ENCODE measurements at regions not wholly inside any gene's neighbourhood (a gene's known extent, or its start where the extent isn't known, plus 50 kb on each side); places are given as distances from the start of the nearest gene placed in this dataset.

DNA sequence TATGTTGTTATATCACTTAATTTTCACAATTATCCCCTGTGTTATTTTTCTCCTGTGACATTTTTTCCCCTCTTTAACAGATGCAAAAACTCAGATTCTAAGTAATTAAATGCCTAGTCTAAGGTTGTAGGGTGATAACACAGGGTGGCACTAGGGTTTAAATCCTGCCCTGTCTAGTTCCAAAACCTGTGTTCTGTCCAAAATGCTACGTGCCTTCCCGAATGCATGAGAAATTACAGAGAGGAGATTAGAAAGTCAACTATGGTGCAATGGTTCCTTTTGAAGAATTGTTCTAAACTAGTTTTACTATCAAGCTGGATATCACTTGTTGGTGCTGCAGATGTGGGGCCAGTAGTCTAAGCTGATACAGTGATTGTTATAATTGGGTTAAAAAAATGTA lies 108.0 kb downstream of the DIPK2A start:
- DNase-seq = no peak

DNA sequence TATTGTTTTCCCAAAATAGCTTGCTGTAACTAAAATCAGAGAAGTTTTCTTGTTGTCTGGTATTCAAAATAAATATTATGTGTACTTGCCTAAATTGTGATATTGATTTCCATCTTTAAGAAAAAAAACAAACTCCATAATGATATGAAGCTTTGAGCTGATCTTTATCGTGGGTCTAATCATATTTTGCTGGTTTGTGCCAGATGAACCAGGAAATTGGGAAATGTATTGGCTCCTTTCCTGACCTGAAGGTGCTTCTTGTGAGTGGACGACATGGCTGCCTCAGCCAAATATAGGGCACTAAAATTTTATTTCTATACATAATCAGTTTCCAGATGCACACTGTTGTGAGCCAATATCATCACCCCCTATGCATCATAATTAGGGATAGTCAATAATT lies 113.3 kb downstream of the DIPK2A start:
- no peak for DNase-seq

DNA sequence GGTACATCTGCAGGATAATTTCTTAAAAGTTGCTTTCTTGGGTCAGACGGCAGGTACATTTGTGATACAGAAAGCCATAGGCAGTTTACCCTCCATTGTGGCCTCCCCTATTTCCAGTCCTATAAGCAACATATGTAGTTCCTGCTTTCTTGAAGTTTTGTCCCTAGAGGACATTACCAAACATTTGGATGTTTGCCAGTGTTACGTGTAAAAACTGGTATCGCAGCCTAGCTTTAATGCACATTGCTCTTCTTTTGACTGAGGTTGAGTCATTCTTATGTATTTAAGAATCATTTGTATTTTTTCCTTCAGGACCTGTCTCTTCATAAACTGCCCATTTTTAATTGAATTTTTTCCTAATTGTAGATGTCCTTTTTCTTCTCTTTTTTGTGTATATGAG lies 114.3 kb downstream of the DIPK2A start:
- DNase-seq = no peak

DNA sequence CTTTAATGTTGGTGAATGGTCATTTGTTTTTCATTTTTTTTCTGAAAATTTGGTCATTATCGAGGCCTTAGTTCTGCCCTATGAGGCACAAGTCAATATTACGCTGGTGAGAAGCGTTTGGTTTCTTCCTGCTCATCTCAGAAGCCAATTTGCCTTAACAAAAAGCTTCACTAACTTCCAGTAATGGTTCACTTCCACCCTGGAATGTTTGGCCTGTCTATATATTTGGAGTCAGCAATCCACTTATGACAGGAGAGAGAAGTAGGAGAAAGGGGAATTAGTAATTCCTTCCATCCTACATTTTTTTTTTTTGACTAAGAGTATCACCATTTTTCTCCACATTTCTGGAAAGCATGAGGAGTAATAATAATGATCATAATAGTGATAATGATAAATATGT lies 124.4 kb downstream of the DIPK2A start:
- no peak for DNase-seq

DNA sequence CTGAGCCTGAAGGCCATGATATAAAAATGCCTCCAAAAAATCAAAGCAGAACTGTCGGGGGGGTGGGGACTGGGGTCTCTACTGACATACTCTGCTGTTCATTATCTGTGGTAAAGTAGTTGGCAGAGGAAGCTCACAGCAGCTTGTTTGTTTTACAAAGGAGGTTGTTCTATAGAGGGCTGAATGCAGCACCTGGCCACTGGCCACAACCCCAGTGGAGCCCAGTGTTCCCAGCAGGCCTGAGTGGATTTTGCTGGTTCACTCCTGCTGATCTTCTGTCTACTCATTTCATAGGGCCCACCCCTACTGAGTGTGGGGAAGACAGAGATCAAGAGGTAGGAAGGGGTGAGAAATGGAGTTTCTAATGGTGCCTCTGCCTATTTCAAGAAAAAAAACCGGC lies 125.5 kb downstream of the DIPK2A start:
- no peak for DNase-seq

DNA sequence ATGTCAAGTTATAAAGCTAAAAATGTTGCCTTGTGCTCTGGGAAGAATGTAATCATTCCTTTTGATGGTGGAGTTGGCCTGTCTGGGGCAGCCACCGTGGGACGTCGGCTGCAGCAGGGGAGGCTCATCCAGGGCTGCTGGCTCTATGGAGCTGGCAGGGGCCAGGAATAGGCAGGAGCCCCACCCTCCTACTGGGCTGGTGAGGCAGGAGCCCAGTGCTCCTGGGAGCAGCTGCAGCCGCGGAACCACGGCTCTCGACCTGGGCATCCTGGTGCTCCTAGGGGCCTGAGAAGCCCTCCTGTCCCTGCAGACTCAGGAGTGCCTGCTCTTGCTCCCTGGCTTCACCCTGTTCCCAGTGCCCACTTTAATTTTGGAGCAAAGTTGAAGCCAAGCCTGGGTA lies 127.1 kb downstream of the DIPK2A start:
- no peak for DNase-seq

DNA sequence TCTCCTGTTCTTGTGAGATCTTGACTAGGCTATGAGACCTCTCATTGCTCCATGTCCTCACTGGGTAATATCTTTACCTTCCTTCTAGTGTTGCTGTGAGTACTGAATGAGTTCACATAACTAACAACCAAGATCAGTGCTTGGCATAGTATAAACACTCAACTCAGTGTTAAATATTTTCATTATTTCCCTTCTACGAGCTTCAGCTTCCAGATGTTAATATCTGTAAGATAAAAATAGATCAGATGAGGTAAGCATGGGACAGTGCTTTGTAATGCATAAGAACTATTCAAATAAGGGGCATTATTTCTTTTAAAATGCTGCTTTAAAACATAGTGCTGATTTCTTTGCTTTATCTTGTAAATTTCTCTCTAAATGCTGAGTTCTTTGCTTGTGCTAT lies 130.8 kb downstream of the DIPK2A start:
- no peak for DNase-seq

DNA sequence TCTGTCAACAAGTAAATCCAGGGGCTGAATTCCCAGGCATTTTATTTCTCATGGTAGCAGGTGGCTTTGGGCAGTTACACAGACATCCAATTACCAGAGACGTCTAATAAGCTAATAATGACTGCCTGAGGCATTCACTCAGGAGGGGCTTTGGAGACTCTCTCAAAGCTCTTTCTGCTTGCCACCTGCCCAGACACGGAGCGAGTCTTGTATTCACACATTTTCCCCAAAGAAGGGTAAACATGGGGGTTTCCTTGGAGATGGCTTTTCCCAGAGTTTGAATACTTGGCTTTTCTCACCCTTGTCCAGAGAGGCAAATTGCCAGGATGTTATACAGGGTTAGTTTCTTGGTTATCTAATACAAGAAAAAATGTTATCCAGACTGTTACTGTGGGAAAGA lies 132.6 kb downstream of the DIPK2A start:
- no peak for DNase-seq

DNA sequence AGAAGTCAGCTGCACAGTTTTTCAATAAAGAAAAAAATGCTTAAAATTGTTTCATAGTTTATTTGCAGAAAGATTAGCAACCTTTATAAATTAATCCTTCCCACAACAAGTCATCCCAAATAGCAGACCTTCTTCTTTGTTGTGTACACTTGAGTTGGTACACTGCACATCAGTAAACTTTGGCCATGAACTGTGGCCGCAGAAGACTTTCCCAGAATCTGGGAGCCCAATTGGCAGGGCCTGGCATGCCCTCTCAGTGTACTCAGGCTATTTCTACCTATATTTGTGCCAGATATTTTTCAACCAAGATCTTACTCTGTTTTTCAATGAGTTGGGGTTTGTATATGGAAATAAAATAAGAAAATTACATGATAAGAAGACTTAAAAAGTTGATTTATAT lies 133.1 kb downstream of the DIPK2A start:
- no peak for DNase-seq

DNA sequence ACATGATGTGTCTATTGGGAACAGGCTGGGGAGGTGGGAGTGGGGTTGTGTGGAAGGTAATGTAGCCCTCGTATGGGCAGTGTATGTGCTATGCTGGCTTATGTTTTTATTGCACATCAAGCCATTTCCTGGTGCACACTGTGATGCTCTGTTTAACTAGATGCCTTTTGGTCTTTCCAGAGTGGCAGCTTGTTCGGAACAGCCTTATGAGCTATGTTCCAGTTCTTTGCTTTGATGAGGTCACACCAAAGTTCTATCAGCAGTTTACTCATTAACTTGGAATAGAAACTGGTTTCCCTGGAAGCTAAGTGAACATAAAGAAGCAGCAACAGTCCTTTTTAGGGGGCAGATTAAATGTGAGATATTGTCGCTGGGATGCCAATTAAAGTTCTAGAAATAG lies 133.9 kb downstream of the DIPK2A start:
- DNase-seq = peak; percentile 41

DNA sequence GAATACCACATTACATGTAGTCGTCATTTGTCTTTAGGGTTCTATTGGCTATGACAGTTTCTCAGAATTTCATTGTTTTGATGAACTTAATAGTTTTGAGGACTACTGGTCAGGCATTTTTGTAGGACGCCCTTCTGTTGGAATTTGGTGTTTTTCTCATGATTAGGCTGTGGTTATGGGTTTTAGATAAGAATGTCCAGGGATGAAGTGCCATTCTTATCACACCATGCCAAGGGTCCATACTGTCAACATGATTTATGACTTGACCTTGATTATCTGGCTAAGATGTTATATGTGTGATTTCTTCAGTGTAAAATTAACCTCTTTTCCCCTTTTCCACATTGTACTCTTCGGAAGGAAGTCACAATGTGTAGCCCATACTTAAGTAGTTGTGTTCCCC lies 135.3 kb downstream of the DIPK2A start:
- DNase-seq = no peak

DNA sequence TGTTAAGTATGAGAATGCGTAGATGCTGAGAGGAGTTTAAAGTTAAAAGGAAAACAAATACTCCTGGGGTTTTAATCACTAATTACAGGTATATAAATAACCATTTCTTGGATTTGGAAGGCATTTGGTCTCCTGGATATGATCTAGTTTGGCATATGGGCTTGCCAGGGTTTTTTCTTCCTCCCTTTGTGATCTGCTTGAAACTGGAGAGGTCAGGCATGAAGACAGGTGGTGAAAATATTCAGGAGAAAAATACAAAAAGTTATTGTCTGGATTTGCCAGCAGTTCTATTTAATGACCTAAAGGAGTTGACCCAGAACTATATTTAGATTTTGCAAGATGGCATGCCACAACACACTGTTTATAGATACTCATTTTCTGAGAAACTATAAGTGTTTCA lies 136.3 kb downstream of the DIPK2A start:
- no peak for DNase-seq

DNA sequence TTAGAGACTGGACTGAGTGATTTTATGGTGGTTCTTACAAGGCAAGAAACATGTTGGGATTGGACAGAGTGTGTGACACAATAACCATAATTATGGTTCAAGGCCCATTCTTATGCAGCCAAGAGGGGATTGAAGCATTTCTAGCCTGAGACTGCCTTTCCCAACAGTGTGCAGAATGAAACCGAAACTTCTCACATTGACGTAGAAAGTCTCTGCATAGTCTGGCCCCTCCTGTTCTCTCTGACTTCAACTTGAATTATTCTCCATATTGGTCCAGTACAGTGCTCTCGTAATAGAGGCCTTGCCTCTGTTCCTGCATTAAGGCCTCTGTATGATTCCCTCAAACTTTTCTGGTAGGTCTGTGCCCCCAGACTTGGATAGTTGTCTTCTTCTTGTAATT lies 138.3 kb downstream of the DIPK2A start:
- DNase-seq = no peak

DNA sequence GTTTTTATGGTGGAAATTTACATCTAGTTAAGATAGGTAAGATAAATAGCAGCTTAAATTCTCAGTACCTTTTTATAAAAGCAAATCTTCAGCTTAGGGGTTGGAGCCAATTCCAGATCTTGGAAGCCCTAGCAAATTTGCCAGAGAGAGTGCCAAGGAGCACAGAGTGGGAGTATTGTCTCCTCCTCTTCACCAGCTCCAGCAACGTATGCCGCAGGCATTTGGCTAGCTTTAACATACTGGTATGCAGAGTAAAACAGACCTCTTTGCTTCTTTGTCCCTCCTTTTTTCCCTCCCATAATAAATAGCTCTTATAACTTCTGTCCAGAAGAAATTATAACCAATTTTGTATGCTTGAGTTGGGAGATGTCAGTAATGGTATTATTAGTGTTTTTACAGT lies 140.4 kb downstream of the DIPK2A start:
- DNase-seq = no peak

DNA sequence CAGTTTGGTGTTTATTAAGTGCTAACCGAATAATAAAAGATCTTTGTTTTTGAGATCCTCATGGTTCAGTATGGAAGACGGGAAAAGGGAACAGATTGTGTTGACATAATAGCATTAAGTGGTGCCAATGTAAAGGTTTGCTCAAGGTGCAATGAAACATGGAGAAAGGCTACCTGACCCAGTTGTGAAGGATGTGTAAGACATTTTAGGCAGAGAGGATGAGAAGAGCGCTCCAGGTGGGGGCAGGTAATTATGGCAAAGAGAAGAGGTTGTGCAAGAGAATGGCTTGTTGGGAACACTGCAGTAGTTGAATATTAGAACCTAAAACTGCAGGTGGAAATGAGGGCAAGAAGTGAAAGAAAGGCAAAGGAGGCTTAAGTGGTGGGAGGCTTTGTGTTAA lies 140.8 kb downstream of the DIPK2A start:
- no peak for DNase-seq

DNA sequence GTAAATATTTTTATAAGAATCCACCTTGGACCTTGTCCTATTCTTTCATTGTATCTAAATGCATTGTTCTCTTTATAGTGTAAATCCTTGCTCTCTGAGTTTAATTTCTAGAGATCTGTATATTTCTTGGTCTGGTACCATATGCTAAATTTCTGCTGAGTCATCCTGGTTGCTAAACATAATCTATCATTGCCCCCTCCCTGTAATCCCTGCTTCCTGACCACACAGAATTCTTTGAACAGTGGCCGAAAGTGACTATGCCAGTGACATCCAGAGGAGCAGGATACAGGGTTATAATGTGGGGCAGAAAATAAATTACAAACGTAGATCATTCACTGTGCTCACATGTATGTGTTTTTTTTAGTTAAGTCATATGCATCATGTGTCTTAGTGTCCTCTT lies 143.1 kb downstream of the DIPK2A start:
- no peak for DNase-seq

DNA sequence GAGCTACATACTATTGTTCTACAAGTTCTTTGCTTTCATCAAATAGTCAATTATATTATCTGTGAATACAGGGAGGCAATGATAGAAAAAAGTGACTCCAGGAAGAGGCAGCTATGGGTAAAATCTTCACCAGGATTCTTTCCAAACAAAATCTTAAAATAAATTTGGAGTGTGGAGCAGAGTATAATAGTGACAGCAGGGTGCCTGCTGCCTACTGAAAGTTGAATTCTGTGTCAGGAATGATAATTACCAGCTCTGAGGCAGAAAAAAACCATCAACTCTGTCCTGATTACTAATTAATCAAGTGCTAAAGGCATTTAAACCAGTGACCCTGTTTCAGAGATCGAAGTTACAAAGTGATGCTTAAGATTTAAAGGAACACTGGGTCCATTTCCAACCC lies 148.0 kb downstream of the DIPK2A start:
- no peak for DNase-seq

DNA sequence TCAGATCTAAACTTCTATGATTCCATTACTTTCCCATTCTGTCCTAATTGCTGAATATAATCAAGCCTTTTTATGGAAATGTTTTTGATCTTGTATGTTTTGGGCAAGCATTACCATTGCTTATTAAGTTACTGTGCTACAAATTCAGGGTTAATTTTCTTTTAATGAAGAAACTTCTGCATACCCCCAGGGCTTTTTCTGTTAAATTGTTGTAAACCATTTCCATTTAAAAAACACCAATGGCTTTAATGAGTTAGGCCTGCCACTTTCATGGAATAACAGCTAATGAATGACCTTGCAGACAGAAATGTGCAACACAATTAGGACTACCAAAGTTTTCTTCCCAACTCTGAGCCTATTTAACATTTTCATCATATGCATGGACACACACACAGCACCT lies 150.0 kb downstream of the DIPK2A start:
- DNase-seq = no peak

DNA sequence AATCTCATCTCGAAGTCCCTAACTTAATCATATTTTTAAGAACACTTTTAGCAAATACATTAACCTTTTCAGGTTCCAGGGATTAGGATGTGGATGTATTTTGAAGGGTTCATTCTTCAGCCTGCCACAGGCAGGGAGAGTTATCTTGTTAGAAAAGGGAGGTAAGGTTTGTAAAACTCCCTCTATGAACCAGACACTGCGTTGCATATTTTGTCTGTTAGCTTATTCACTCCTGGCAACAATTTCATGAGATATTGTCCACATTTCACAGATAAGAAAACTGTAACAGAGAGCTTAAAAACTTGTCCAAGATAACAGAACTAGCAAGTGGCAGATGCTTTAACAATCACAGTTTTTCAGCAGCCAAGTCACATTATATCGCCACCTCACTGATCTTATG lies 155.4 kb downstream of the DIPK2A start:
- no peak for DNase-seq

DNA sequence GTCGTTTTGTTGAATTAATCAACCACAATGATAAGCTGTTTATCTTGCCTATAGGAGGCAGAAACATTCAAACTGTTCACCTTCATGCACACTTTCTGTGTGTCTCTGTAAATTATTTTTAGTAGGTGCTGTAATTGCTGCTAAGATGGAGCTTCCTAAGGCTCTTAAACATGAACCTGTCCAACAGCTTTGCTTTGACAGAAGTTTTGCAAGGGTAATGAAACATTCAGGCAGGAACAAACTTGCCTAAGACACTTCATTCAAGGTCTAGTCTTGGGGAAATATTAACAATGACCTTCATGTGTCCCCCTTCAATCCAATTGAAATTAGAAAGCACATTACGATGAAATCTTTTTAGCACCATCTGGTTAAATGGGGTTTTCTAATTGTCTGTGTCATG lies 156.1 kb downstream of the DIPK2A start:
- DNase-seq = no peak

DNA sequence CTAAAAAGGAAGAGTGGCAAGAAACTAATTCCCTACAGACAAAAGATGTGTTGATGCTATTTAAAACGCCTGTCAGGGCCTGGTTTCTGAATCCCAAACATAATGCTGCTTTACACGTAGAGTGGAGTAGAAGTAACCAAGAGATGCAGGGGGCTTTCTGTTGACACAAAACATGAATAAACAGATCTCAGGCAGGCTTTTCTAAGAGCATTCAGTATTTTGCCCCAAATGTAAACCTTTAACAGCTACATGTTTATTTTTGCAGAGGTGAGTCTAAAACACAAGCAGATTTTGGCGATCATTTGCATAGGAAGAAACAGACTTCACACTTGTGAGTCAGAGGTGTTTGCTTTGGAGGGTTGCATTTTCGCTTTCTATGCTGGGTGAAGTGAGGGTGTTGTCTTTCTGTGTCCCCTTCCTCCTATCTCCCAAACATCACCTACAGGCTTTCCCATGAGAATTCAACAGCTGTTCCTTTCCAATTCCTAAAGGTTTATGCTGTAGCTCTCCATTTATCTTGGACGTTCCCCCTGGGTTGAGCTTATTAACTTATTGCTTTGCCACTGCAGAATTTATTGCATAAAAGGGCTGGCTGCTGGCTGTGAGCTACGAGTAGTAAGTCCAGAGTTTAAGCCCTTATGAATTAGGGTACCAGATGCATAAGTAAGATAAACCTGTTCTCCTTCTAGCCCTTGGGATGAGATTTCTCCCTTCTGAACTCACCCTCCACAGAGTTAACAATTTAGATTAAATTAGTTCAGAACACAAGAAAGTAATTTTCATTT lies 156.7 kb downstream of the DIPK2A start:
- no peak for DNase-seq

DNA sequence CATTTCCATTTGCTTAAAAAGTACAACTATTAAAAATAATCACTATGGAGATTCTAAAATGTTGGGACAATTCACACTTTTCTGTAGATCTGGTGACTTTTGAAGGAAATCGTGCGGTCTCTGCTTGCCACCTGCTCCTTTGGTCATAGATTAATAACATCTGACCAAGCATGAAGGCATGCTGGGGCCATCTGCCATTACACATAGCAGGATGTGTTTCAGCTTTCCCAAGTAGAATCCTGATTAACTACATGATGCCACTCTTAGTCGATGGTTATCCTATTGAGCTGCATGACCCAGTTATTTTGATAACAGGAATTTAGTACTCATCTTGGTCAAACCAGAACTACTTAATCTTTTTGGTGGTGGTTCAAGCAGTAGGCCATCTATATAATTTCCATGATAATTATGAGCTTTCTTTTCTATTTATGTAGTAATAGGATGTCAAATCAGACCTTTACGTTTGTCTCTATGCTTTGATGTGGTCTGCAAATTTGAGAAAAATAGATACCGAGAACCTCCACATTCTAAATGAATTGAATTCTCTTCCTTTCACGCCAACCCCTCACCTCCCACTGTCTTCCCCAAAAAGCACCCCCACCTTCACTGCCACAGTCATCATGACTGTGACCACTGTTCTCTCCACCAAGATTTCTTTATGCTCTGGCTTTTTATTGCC lies 158.1 kb downstream of the DIPK2A start:
- no peak for DNase-seq

DNA sequence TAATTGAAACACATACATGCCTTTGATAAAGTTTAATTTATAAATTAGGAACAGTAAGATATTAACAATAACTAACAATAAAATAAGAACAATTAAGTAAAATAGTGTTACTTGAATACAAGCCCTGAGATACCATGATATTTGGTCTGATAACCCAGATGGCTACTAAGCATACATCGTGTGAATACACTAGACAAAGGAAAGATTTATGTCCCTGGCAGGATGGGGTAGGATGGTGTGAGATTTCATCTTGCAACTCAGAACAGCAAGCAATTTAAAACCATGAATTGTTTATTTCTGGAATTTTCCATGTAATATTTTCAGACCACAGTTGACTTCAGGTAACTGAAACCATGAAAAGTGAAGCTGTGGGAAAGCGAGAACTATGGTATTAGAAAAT lies 169.5 kb downstream of the DIPK2A start:
- no peak for DNase-seq

DNA sequence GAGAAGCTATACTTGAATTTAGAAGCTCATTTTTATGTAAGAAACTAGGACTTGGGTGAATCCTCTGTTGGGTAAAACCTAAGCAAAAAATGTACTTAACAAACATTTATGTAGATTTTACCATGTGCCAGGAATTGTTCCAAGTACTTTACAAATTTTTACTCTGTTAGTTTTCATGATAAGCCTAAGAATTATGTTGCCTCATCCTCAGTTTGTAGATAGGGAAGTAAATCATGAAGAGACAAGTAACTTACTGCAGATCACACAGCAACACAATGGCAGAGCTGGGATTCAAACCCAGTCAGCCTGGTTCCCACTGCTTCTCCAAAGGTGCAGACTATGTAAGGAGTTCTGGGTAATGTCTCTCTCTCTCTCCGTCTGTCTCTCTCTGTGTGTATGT lies 169.9 kb downstream of the DIPK2A start:
- no peak for DNase-seq
